GM12872 (cell line): ENCODE measurements at regions not wholly inside any gene's neighbourhood (a gene's known extent, or its start where the extent isn't known, plus 50 kb on each side); places are given as distances from the start of the nearest gene placed in this dataset.

Experiments
- CTCF ChIP-seq: IDR thresholded peaks from 3 replicates; pipeline ENCODE4 v1.5.1; 2011; ENCODE audit warnings: low read depth, mild to moderate bottlenecking, low read length, moderate library complexity; ENCODE audit not compliant: insufficient read depth

- TF ChIP-seq CTCF: no peak
Observed at GRCh38 chr5:166898166-166898565, 1393.3 kb upstream of the WWC1 start.

DNA sequence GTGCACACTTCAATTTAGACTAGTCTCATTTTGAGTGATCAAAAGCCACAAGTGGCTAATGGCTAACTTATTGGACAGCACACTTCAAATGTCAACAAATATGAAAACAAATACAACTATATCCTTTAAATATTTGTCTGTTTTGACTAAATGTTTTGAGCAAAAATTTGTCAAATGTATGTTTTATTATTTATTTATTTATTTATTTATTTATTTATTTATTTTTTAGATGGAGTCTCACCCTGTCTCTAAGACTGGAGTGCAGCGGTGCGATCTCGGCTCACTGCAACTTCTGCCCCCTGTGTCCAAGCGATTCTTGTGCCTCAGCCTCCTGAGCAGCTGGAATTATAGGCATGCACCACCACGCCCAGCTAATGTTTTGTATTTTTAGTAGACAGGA is 1392.1 kb upstream of the WWC1 start:
- TF ChIP-seq CTCF: no peak

GRCh38 chr5:166904571-166904970 is 1386.9 kb upstream of the WWC1 start:
- TF ChIP-seq CTCF: no peak

GRCh38 chr5:166906991-166907713 is 1384.3 kb upstream of the WWC1 start:
- TF ChIP-seq CTCF: no peak

DNA sequence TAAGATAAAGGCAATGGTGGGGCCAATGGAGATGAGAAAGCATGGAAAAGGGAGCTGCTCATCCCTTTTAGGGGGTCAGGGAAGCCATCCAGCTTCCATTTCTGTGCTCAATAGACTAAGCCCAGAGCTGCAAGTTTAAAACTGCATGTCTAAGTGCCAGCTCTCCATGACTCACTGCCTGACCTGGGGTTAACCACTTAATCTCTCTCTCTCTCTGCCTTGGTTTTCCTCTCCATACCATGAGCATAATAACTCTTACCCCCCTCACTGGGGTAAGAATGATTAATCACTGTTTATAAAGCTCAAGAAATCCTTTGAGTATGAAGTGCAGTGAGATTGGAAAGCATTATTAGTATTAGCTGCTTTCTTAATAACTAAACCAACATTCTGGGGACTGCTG is 1382.4 kb upstream of the WWC1 start:
- TF ChIP-seq CTCF: no peak

GRCh38 chr5:166909926-166910325 is 1381.5 kb upstream of the WWC1 start:
- TF ChIP-seq CTCF: no peak

- no peak for TF ChIP-seq CTCF
Observed at GRCh38 chr5:166910995-166911394, 1380.5 kb upstream of the WWC1 start.
